NCI-H748 (cell line): ENCODE measurements at regions not wholly inside any gene's neighbourhood (a gene's known extent, or its start where the extent isn't known, plus 50 kb on each side); places are given as distances from the start of the nearest gene placed in this dataset.

ENCODE experiments used
- DNase-seq: peaks from one replicate; lab custom pipeline; 2025; ENCODE audit not compliant: unreplicated experiment; lab: John Stamatoyannopoulos, UW

DNA sequence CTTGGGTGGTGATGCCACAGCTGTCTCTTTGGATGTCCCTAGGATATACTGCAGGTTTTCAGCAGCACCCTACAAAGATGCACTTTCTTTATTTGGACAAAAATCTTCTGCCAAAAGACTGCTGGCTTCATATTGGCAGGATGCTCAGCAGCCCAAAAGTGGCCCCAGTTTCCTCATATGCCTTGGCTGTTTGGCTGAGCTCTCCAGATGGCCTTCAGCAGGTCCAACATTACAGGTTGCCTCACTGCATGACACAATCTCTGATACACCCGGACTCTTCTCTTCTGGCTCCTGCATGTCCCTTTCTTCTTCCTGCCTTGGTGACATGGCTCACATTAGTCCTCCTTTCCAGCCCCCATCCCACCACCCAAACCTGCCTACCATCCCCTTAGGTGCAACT is 323.7 kb upstream of the CDH4 start:
- no peak for DNase-seq

- DNase-seq = no peak
Observed at GRCh38 chr20:60930023-60930790, 321.9 kb upstream of the CDH4 start.

- no peak for DNase-seq
Observed at GRCh38 chr20:60931696-60932095, 320.4 kb upstream of the CDH4 start.

DNA sequence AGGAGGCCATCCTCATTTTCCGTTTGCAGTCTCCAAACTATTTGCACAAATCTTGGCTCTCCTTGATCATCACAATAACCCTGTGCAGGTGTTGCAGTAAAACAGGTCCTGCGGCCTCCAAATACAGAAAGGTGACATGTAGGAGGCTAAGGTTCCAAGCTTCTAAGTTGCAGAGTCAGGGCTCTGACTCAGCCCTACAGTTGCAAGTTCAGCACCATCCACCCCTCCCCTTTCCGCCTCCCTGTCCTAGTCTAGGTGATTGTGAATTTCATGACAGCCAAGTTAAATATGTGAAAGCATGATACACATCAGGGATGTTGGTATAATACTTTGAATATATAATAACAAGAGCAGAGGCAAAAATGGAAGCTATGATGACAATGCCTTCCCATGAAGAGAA is 317.3 kb upstream of the CDH4 start:
- no peak for DNase-seq

- DNase-seq = no peak
Observed at GRCh38 chr20:60935971-60936370, 316.1 kb upstream of the CDH4 start.

DNA sequence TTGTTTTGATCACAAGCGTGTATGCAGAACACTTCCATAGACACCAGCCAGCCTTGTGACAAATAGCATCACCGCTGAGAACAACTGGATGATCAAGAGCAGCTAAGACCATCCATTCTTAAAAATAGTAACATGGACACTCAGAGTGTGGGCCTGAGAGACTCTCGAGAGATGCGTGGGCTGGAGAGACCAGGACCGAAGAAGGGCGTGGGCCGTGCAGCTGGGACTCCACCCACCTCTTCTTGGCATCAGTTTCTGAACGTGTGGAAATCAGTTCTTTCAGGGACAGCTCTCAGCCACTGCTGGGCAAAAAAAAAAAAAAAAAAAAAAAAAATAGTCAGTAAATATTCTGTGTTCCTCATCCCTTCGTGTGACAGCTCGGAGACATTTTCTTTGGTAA is 314.5 kb upstream of the CDH4 start:
- DNase-seq = no peak

DNA sequence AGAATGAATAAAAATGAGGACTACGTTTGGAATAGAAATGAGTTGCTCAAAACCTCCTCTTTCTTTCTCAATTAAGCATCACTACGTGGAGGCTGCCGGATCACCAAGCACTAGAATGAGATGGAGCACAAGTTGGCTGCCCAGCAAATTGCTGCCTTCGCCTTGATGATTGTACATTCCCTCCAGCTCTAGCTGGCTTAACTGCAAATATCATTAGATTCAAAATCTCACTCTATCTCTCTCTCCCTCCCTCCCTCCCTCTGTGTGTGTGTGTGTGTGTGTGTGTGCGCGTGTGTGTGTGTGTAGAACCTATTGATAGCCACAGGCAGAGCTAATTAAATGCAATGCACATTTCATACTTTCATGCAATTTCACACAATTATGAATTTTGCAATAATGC is 310.7 kb upstream of the CDH4 start:
- no peak for DNase-seq

DNA sequence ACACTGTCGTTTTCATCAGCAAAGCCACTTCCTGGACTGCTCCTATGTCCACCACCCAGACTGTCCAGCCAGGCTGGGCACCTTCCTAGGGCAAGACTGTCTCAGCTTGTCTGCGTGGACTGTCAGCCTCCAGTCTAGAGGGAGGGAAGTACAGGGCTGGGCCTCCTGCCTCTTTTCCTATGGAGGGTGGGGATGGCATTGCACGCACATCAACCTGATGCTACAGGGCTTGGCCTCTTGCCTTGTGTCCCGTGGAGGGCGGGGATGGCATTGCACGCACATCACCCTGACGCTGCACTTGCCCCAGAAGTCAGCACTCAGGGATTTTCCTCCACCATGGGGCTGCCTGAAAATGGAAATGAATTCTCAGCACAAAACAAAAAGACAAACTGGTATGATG is 304.2 kb upstream of the CDH4 start:
- DNase-seq = no peak

GRCh38 chr20:60948224-60948623 is 303.8 kb upstream of the CDH4 start:
- peak; percentile 44 for DNase-seq

DNA sequence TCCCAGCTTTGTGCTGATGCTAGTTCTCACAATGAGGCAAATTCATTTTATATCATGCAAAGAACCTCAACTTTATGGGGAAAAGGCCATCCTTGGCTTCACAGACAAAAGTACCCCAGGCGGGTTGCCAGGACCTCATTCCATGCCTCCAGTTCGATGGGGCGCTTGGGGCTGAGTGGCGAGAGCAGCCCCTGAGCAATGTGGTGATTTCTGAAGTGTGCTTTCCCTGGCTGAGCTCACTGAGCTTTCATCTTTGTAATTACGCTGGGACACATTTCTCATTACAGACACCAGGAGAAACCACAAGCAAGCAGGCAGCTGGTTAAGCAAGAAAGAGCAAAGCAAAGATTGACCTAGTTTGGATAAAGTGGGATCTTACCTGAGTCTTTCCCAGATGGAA is 301.5 kb upstream of the CDH4 start:
- DNase-seq = no peak

DNA sequence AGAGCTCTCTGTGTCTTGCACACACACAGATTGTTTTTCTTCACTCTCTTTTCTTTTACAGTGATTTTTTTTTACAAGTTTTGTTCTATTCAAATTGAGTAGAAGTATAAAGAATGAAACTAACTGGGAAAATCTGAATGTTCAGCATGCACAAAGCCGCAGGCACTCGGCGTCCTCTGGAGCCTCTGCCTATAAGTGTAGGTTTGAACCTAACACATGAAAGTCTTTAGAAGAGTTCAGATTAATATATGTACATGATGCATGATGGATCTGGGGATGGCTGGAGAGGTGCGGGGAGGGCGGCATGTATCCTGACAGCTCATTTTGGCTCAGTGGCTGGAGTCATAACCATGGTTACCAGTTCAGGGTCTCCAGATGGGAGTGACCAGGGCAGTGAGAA is 301.1 kb upstream of the CDH4 start:
- DNase-seq = no peak

GRCh38 chr20:60952861-60953260 is 299.2 kb upstream of the CDH4 start:
- DNase-seq = no peak

DNA sequence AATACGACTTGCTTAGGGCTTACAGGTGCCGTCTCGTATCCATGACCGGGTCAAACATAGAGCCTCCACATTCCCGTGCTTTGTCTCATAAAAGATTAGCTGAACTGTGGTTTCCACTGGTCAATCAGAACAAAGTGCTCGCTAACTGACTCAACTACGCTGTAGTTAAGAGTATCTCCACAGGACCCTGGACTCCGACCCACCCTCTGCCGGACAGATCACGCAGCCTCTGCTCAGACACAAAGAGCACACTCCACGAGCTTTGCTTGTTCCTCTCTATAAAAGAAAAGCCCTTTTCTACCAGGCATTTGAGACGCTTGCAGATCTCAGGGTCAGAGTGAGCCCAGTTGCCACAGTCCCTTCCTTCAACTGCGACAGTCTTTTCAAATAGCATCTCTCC is 298.7 kb upstream of the CDH4 start:
- no peak for DNase-seq

- no peak for DNase-seq
Observed at GRCh38 chr20:60955706-60956105, 296.4 kb upstream of the CDH4 start.

- no peak for DNase-seq
Observed at GRCh38 chr20:60956194-60956593, 295.9 kb upstream of the CDH4 start.

DNA sequence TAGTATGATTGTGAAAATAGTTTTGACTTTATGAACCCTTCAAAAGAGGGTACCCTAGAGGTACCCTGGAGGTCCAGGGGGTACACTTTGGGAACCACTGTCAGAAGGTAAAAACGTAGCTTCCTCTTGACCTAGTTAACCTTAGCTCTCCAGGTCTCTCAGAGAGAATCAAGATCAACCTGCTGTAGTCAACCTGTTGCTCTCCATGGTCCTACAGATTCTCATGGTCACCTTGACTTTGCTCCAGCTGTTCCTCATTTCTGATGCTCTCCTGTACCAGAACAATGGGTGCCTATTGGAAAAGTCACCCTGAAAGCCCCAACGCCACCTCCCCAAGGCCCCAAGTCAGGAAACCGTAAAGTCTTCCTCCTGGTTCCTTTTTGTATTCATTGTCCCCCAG is 294.4 kb upstream of the CDH4 start:
- no peak for DNase-seq

- no peak for DNase-seq
Observed at GRCh38 chr20:60959971-60960370, 292.1 kb upstream of the CDH4 start.

DNA sequence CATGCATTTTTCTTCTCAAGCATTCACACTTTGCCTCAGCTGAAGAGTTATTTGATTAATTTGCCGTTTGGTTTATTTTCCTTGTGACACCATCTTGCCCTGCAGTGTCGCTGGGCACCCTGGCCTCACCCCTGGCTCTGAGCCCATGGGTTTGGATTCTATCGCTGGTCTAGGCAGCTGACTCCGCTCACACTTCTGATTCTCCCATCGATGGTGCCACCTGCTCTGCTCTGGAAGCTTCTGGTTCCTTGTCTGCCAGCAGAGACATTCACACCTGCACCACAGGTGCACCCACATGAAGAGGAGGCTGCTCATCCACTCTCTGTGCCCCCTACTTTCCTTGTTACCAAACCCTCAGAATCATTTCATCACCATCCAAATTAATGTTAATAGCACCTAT is 291.6 kb upstream of the CDH4 start:
- no peak for DNase-seq

GRCh38 chr20:60961551-60961950 is 290.5 kb upstream of the CDH4 start:
- DNase-seq = no peak

DNA sequence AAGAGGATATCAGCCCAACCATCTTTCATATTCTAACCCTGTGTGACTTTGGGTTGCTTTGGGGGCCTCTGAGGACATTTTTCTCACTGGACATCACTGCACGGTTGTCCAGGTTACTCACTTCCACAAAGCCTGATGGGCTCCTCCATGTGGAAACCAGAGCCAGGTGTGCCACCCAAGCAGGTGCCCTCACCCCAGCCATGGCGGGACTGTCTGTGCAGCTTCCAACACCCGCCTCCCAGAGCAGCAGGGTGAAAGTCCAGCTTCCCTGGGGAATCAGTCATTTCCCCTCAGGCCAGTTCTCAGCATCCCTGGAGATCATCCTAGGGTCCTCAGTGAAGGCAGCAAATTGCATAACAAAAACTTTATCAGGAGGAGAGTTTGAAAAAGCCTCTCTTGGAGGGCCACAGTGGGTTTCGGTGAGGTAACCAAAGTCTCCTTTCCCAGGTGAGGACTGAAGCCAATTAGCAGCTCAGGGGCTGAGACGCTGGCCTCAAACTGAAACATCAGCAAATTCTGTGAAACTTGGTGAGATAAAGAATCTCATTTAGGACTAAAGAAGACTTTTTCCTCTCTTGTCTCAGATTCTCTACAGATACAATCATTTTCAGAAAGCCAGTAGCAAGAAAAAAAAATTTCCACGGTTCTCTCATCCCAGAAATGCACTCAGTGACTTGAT is 289.6 kb upstream of the CDH4 start:
- DNase-seq = no peak

GRCh38 chr20:60963146-60963545 is 288.9 kb upstream of the CDH4 start:
- DNase-seq = no peak

- DNase-seq = no peak
Observed at GRCh38 chr20:60964911-60965310, 287.1 kb upstream of the CDH4 start.

GRCh38 chr20:60966031-60966430 is 286.0 kb upstream of the CDH4 start:
- DNase-seq = no peak
